GM21619 (cell line): ENCODE measurements at regions not wholly inside any gene's neighbourhood (a gene's known extent, or its start where the extent isn't known, plus 50 kb on each side); places are given as distances from the start of the nearest gene placed in this dataset.
"Not testable (repeated sequence)": the region's sequence is repeated elsewhere in the genome, so short reads cannot be mapped to it uniquely, and the experiment has no call there.

Source experiments
- ATAC-seq: cut with Tn5 transposase; IDR thresholded peaks from one replicate; pipeline ENCODE4 v1.9.1; 2021; ENCODE audit not compliant: unreplicated experiment

- no peak for ATAC-seq
These were observed 154.1 kb upstream of the PDE1C start for GRCh38 chr7:32224276-32224675.

- ATAC-seq: no peak
These were observed 153.5 kb upstream of the PDE1C start for GRCh38 chr7:32223721-32224120.

GRCh38 chr7:32223071-32223650, 153.0 kb upstream of the PDE1C start:
- ATAC-seq: no peak

- ATAC-seq: no peak
These were observed 152.2 kb upstream of the PDE1C start for GRCh38 chr7:32222251-32222900.

- ATAC-seq: no peak
These were observed 151.5 kb upstream of the PDE1C start for GRCh38 chr7:32221736-32222135.

- no peak for ATAC-seq
These were observed 150.8 kb upstream of the PDE1C start for GRCh38 chr7:32221056-32221455.

- not testable (repeated sequence) for ATAC-seq
These were observed 149.6 kb upstream of the PDE1C start for GRCh38 chr7:32219831-32220230.

- ATAC-seq: no peak
These were observed 149.2 kb upstream of the PDE1C start for GRCh38 chr7:32219416-32219815.

- ATAC-seq: no peak
These were observed 148.6 kb upstream of the PDE1C start for GRCh38 chr7:32218741-32219288.

- ATAC-seq: no peak
These were observed 147.9 kb upstream of the PDE1C start for GRCh38 chr7:32218154-32218467.

- ATAC-seq: no peak
These were observed 147.3 kb upstream of the PDE1C start for GRCh38 chr7:32217341-32218153.

GRCh38 chr7:32216759-32217158, 146.6 kb upstream of the PDE1C start:
- ATAC-seq: no peak

- ATAC-seq: no peak
These were observed 145.5 kb upstream of the PDE1C start for GRCh38 chr7:32215697-32216096.

- no peak for ATAC-seq
These were observed 144.7 kb upstream of the PDE1C start for GRCh38 chr7:32214913-32215312.

GRCh38 chr7:32212321-32212720, 142.1 kb upstream of the PDE1C start:
- ATAC-seq: no peak

- no peak for ATAC-seq
These were observed 136.8 kb upstream of the PDE1C start for GRCh38 chr7:32206987-32207386.

- no peak for ATAC-seq
These were observed 136.3 kb upstream of the PDE1C start for GRCh38 chr7:32206488-32206887.

- not testable (repeated sequence) for ATAC-seq
These were observed 135.2 kb upstream of the PDE1C start for GRCh38 chr7:32205298-32205824.

- peak; percentile 69 for ATAC-seq
These were observed 134.3 kb upstream of the PDE1C start for GRCh38 chr7:32204361-32205018.

- no peak for ATAC-seq
These were observed 130.4 kb upstream of the PDE1C start for GRCh38 chr7:32200646-32201045.

GRCh38 chr7:32194537-32194936, 124.3 kb upstream of the PDE1C start:
- no peak for ATAC-seq
